Colonic mucosa (tissue), 4 donors: ENCODE measurements at regions not wholly inside any gene's neighbourhood (a gene's known extent, or its start where the extent isn't known, plus 50 kb on each side); places are given as distances from the start of the nearest gene placed in this dataset.

Source experiments
- DNase-seq: peaks from one replicate; pipeline ENCODE4 v3.0.0-alpha.2; 2020
- H3K27ac ChIP-seq: fragments of 200-600 bp; one replicate; pipeline ENCODE4 v1.8.0; 2021
- H3K27me3 ChIP-seq: fragments of 200-600 bp; one replicate; pipeline ENCODE4 v1.8.0; 2021
- H3K36me3 ChIP-seq: fragments of 200-600 bp; one replicate; pipeline ENCODE4 v1.8.0; 2021
- H3K4me1 ChIP-seq: fragments of 200-600 bp; one replicate; pipeline ENCODE4 v1.8.0; 2021; ENCODE audit warnings: mild to moderate bottlenecking
- H3K4me3 ChIP-seq: fragments of 200-600 bp; one replicate; pipeline ENCODE4 v1.8.0; 2021
- H3K9ac ChIP-seq, 2 donors: one replicate each; pipeline ENCODE4 v1.7.0; 2013; ENCODE audit warnings: control low read depth in 2 of 2, low read depth in 2 of 2, low read length in 2 of 2
- H3K9me3 ChIP-seq: fragments of 200-600 bp; one replicate; pipeline ENCODE4 v1.8.0; 2021
- CTCF ChIP-seq: fragments of 200-600 bp; IDR thresholded peaks from one replicate; pipeline ENCODE4 v1.8.0; 2022; ENCODE audit warnings: antibody characterized with exemption, mild to moderate bottlenecking
- intact Hi-C: fragments of 100-400 bp; cut with DNase I; formaldehyde crosslinking; loops from one replicate; pipeline ENCODE4 v1.14.1; 2022
- donor health status: healthy.
- donor health status: DM: no; HTN: no; CAD: no.
- donor health status: DM: no; HTN: no; CAD: no.

DNA sequence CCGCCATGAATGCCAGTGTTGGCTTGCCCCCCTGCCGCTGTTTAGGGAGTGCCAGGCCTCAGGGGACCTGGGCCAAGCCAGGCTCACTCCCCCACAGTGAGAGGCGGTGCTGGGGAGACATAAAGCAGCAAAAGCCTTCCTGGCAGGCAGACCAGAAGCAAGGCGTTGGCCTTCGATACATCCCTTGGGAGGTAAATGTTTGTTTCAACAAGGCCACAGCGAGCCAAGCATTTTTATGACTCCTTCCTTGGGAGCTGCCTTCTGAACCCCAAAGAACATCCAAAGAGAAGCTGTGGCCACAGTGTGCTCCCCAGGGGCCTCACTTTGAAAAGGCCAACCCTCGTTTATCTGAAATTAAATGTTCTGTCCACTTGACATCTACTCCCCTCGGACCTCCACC, 119.7 kb upstream of the CIBAR2 start:
- H3K9me3 ChIP-seq, result no peaks in the 10 kb centered on the region
- H3K4me1 ChIP-seq, result no peaks in the 10 kb centered on the region
- no peak overlapping the region for H3K9ac ChIP-seq
- no peaks in the 10 kb centered on the region for H3K36me3 ChIP-seq
- no peak overlapping the region for H3K4me3 ChIP-seq
- no peak for DNase-seq
- intact Hi-C loops, result no loop called here
- H3K27ac ChIP-seq, result peak overlapping the region; percentile 17
- peaks cover 15% of the 10 kb centered on the region for H3K27me3 ChIP-seq
- TF ChIP-seq CTCF, result no peak

DNA sequence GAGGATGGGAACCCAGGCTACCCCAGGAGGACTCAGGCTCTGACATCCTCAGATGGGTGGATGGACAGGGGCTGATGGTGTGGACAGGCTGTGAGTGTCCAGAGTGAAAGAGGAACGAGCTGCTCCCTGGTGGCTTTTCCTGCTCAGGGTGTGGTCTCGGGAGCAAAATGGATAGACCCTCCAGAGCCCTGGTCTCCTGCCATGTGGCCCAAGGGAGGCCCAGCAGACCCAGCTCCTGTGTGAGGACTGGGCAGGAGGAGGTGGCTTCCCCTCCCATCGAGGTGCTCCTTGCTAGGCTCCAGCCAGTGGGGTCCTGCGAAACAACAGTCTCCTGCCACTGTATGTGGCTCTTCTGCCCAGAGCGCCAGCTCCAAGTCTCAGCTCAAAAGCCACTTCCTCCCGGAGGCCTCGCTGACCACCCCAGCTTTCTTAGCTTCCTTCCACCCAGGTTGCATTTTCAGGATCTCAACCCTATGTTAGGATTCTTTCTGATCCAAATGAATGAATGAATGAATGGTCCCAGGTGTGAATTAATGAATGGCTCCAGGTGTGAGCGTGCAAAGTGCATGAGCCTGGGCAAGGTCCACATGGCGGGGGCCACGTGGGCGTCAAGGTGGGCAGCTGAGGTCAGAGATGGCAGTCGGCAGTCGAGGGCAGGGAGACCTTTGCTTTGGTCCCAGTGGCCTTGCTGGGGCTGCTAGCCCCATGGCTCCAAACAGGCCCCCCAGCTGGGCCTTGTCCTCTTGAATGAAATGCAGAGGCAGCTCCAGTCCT, 120.3 kb upstream of the CIBAR2 start:
- H3K27me3 ChIP-seq, result peaks cover 15% of the 10 kb centered on the region
- no peak for TF ChIP-seq CTCF
- intact Hi-C loops, result no loop called here
- H3K4me3 ChIP-seq, result no peak overlapping the region
- H3K36me3 ChIP-seq, result no peaks in the 10 kb centered on the region
- H3K9me3 ChIP-seq, result no peaks in the 10 kb centered on the region
- DNase-seq, result no peak
- H3K9ac ChIP-seq, result no peak overlapping the region
- no peaks in the 10 kb centered on the region for H3K4me1 ChIP-seq
- no peak overlapping the region for H3K27ac ChIP-seq

- DNase-seq, result no peak
- Histone ChIP-seq H3K4me1 (no peaks in the 10 kb centered on the region), H3K27me3 (peaks cover 15% of the 10 kb centered on the region), H3K27ac (no peak overlapping the region), H3K36me3 (no peaks in the 10 kb centered on the region), H3K9me3 (no peaks in the 10 kb centered on the region), H3K4me3 (no peak overlapping the region), H3K9ac (no peak overlapping the region)
- intact Hi-C loops, result no loop called here
- no peak for TF ChIP-seq CTCF
Observed at GRCh38 chr16:85233516-85233915, 121.2 kb upstream of the CIBAR2 start.

- Histone ChIP-seq H3K36me3 (no peaks in the 10 kb centered on the region), H3K4me3 (no peak overlapping the region), H3K9me3 (no peaks in the 10 kb centered on the region), H3K27me3 (peaks cover 15% of the 10 kb centered on the region), H3K9ac (peak overlapping the region in 1 of 2 donors; percentile 19), H3K4me1 (no peaks in the 10 kb centered on the region), H3K27ac (peak overlapping the region; percentile 37)
- no peak for TF ChIP-seq CTCF
- intact Hi-C loops, result no loop called here
- DNase-seq, result peak; percentile 57
Observed at GRCh38 chr16:85234310-85235204, 122.3 kb upstream of the CIBAR2 start.

DNA sequence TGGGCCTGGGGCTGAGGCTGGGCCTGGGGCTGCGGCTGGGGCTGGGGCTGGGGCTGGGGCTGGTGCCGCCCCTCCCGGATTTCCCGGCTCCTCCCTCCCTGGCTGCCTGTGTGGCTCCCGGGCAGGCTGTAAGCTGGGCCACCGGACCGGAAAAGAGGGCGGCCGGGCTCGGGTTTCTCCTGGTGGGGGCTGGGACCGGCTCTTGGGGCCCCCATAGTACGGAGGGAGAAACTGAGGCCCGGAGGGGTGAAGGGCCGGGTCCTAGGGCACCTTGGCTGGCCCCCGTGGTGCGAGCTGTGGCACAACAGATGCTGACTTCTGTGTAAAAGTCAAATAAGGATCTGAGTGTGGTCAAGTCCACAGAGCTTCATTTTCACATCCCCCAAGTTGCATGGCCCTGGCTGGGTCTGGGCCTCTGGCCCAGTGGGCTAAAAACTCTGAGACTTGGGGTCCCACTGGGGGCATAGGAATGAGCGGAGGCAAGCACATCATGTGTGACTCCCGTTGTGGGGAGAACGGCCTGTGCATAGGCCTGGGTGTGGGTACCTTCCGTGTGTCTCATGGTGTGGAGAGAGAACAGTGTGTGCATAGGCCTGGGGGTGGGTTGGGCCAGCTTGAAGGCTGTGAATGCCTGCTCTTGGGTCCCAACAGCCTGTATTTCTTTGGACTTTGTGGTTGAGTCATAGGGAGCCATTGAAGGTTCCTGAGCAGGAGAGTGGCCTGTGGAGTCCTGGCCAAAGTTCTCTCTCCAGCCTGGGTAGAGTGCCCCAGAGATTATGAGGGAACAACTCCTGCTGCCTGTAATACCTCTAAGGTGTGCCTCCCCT, 123.9 kb upstream of the CIBAR2 start:
- Histone ChIP-seq H3K4me3 (peak overlapping the region; percentile 4), H3K27ac (peak overlapping the region; percentile 47), H3K4me1 (no peaks in the 10 kb centered on the region), H3K9me3 (no peaks in the 10 kb centered on the region), H3K36me3 (no peaks in the 10 kb centered on the region), H3K27me3 (peaks cover 15% of the 10 kb centered on the region), H3K9ac (no peak overlapping the region)
- TF ChIP-seq CTCF, result no peak
- DNase-seq, result peak; percentile 40
- intact Hi-C loops, result no loop called here
